K562 (cell line): ENCODE measurements at regions not wholly inside any gene's neighbourhood (a gene's known extent, or its start where the extent isn't known, plus 50 kb on each side); places are given as distances from the start of the nearest gene placed in this dataset.
"Not testable (repeated sequence)": the region's sequence is repeated elsewhere in the genome, so short reads cannot be mapped to it uniquely, and the experiment has no call there.

ENCODE experiments used
- ATAC-seq: fragments of 200-7000 bp; cut with Tn5 transposase; 3 replicates; pipeline ENCODE4 v1.9.1; 2020; ENCODE audit warnings: moderate library complexity
- BruUV-seq: library from RNA; stranded (reverse); fragments of 400-500 nt; replicated peaks from 2 replicates; lab custom pipeline; 2021; lab: Mats Ljungman, UMichigan
- CTCF ChIA-PET: fragments of 300-600 bp; formaldehyde crosslinking; extraction: SDS; loops from one replicate; lab custom pipeline; 2021; ENCODE audit warnings: low intra/inter-chr PET ratio; lab: Yijun Ruan, JAX
- POLR2A ChIA-PET: fragments of 300-600, 350-650 bp; sonication (Branson Sonifier 250); formaldehyde crosslinking; extraction: SDS; loops from one replicate; lab custom pipeline; 2021; ENCODE audit warnings: antibody characterized with exemption, inconsistent platforms; lab: Yijun Ruan, JAX
- DNase-seq, 4 experiments: peaks; one replicate each; pipeline versions ENCODE4 v3.0.0 to v3.0.0-alpha.2; 2011 to 2018; ENCODE audit warnings: low spot score in 3 of 4, mixed read lengths in 3 of 4; ENCODE audit errors: extremely low read depth in 1 of 4
- FAIRE-seq: peaks from 2 replicates; lab custom pipeline; 2011; peaks lifted over from hg19 to GRCh38; lab: Jason Lieb, UNC
- H2AFZ ChIP-seq: 2 replicates; pipeline ENCODE4 v1.6.0; 2011; ENCODE audit warnings: low read depth, low read length, control low read depth, inconsistent platforms
- H3K27ac ChIP-seq: fragments of 200-600 bp; 3 replicates; pipeline ENCODE4 v1.8.0; 2011; ENCODE audit warnings: low read depth, mild to moderate bottlenecking, control low read depth, inconsistent platforms, low read length, moderate library complexity, mixed read lengths; ENCODE audit errors: extremely low read depth
- H3K27me3 ChIP-seq, 2 experiments: fragments of 300-600 bp in 1 of 2; 2 replicates in 1 of 2; 3 replicates in 1 of 2; pipeline versions ENCODE4 v1.6.0 to v1.8.0; 2011; ENCODE audit warnings: inconsistent platforms in 2 of 2, low read length in 2 of 2, mild to moderate bottlenecking in 1 of 2, mixed read lengths in 1 of 2, moderate library complexity in 1 of 2; ENCODE audit not compliant: control insufficient read depth in 2 of 2, insufficient read depth in 2 of 2
- H3K36me3 ChIP-seq: fragments of 300-600 bp; 3 replicates; pipeline ENCODE4 v1.8.0; 2011; ENCODE audit warnings: mild to moderate bottlenecking, low read length, inconsistent platforms; ENCODE audit not compliant: control insufficient read depth, insufficient read depth
- H3K4me1 ChIP-seq, 2 experiments: fragments of 200-600 bp in 1 of 2; replicated peaks in 1 of 2; 2 replicates in 1 of 2; 3 replicates in 1 of 2; pipeline versions ENCODE4 v1.5.1 to v1.8.0; 2011; ENCODE audit warnings: inconsistent platforms in 2 of 2, low read length in 2 of 2, mild to moderate bottlenecking in 1 of 2, mixed read lengths in 1 of 2, moderate library complexity in 1 of 2; ENCODE audit not compliant: control insufficient read depth in 2 of 2, insufficient read depth in 2 of 2
- H3K4me2 ChIP-seq: 2 replicates; pipeline ENCODE4 v1.6.1; 2011; ENCODE audit warnings: low read length, control low read depth, inconsistent platforms, mixed read lengths; ENCODE audit not compliant: insufficient read depth
- H3K4me3 ChIP-seq: fragments of 200-600 bp; sonication (generic), shearing (Covaris generic); 2 replicates; pipeline ENCODE4 v1.5.1; 2016; ENCODE audit warnings: control low read depth, inconsistent platforms
- H3K79me2 ChIP-seq: fragments of 200-600 bp; 3 replicates; pipeline ENCODE4 v1.8.0; 2011; ENCODE audit warnings: low read length, inconsistent platforms; ENCODE audit not compliant: control insufficient read depth, insufficient read depth
- H3K9ac ChIP-seq, 2 experiments: 2 replicates each; pipeline versions ENCODE4 v1.6.0 to v1.6.1; 2011; ENCODE audit warnings: low read depth in 2 of 2, low read length in 2 of 2, control low read depth in 1 of 2, inconsistent platforms in 1 of 2, mild to moderate bottlenecking in 1 of 2, mixed read lengths in 1 of 2; ENCODE audit not compliant: insufficient read depth in 1 of 2
- H3K9me1 ChIP-seq: one replicate; pipeline ENCODE4 v1.6.0; 2011; ENCODE audit warnings: inconsistent platforms, mild to moderate bottlenecking, low read length, moderate library complexity; ENCODE audit not compliant: control insufficient read depth, insufficient read depth
- H3K9me3 ChIP-seq: replicated peaks from 2 replicates; pipeline ENCODE4 v1.5.1; 2011; ENCODE audit warnings: low read depth, low read length, inconsistent platforms; ENCODE audit not compliant: control insufficient read depth, insufficient read depth
- H4K20me1 ChIP-seq: replicated peaks from 2 replicates; pipeline ENCODE4 v1.6.1; 2011; ENCODE audit warnings: low read length, inconsistent platforms, mixed read lengths; ENCODE audit not compliant: control insufficient read depth, insufficient read depth
- C11orf30 ChIP-seq: fragments of 450-650 bp; IDR thresholded peaks from 2 replicates; pipeline ENCODE4 v1.6.1; 2016; ENCODE audit warnings: low read depth, mild to moderate bottlenecking
- FOXJ2 ChIP-seq: fragments of 200-800 bp; sonication (Bioruptor generic); IDR thresholded peaks from 2 replicates; pipeline ENCODE4 v1.6.1; 2016; ENCODE audit warnings: missing genetic modification characterization, missing compliant biosample characterization
- FOXK2 ChIP-seq, 2 experiments: fragments of 450-650 bp; IDR thresholded peaks in 1 of 2; conservative IDR thresholded peaks in 1 of 2; 2 replicates each; pipeline ENCODE4 v1.6.1; 2016; ENCODE audit warnings: low read depth in 2 of 2, mild to moderate bottlenecking in 1 of 2
- GABPA ChIP-seq: fragments of 200-800 bp; sonication (Bioruptor generic); conservative IDR thresholded peaks from 2 replicates; pipeline ENCODE4 v1.6.1; 2016; ENCODE audit warnings: low read depth, missing genetic modification characterization, missing compliant biosample characterization
- MAFF ChIP-seq: IDR thresholded peaks from 2 replicates; pipeline ENCODE4 v1.6.1; 2012; ENCODE audit warnings: low read length, improper control_type of control experiment
- MAFG ChIP-seq: fragments of 450-650 bp; conservative IDR thresholded peaks from 2 replicates; pipeline ENCODE4 v1.6.1; 2016; ENCODE audit warnings: missing genetic modification characterization, missing compliant biosample characterization
- MAFK ChIP-seq: IDR thresholded peaks from 2 replicates; pipeline ENCODE4 v1.6.1; 2011; ENCODE audit warnings: low read length, improper control_type of control experiment
- RFX1 ChIP-seq: fragments of 450-650 bp; IDR thresholded peaks from 2 replicates; pipeline ENCODE4 v1.6.1; 2016; ENCODE audit warnings: mild to moderate bottlenecking, moderate library complexity
- ZNF316 ChIP-seq: fragments of 450-650 bp; IDR thresholded peaks from 2 replicates; pipeline ENCODE4 v1.6.1; 2016
- WGBS: fragments of 100-300 bp; shearing (Covaris generic); methylation state at CpG from one replicate; pipeline ENCODE4 v1.1.6; 2016; ENCODE audit warnings: low coverage, mixed read lengths; ENCODE audit not compliant: insufficient coverage; ENCODE audit errors: missing lambda C conversion rate; 5-methylcytosine and 5-hydroxymethylcytosine counted together
- in situ Hi-C: fragments of 300-500 bp; cut with MboI; formaldehyde crosslinking; loops from 4 replicates; pipeline ENCODE4 v1.15.0; 2018; ENCODE audit warnings: inconsistent platforms, mixed read lengths
- intact Hi-C: fragments of 100-400 bp; cut with micrococcal nuclease; formaldehyde crosslinking; loops from 2 replicates; pipeline ENCODE4 v1.14.2; 2022
- TF ChIP-seq, protein P1 (sequence below), 3 experiments: IDR thresholded peaks in 2 of 3; conservative IDR thresholded peaks in 1 of 3; 2 replicates each; pipeline ENCODE4 v1.5.1; 2011 to 2012; ENCODE audit warnings: low read length in 3 of 3, mild to moderate bottlenecking in 3 of 3, control low read depth in 2 of 3, improper control_type of control experiment in 1 of 3, inconsistent platforms in 1 of 3, low read depth in 1 of 3, mixed read lengths in 1 of 3, moderate library complexity in 1 of 3; ENCODE audit not compliant: insufficient read depth in 2 of 3

DNA sequence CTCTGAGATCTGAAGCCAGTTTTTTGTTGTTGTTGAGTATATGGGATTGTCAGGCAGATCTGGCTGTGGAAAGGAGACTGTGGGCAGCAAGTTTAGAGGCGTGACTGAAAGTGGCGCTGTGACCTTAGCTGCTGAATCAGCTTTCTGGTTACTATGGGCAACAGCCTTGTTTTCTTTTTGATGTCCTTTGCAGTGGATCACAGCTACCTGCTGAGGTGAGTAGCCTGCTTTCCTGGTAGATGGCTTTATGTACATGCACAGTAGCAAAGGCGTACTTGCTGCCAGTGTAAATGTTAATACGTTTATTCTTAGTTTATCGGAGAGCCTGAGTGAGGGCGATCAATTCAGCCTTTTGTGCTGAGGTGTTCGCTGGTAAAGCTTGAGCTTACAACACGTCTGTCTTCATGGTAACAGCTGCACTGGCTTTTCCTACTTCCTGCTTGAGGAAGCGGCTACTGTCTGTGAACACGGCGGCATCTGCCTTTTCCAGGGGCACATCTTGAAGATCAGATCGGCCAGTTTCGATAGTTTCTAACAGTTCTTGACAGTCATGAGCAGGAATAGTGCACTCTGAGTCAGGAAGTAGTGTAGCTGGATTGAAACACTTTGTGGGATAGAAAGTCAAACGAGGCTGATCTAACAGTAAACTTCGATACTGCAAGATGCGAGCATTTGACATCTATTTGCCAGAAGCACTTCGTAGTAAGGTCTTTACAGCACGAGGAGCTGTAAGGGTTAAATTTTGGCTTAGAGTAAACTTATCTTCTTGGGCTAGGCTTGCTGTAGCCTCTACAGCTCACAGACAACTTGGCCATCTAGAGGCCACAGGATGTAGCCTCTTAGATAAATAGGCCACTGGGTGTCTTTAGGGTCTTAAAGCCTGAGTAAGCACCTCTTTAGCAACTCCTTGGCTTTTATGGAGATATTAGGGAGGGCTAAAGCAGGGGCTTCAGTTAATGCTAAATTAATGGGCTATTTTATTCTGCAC lies 161.1 kb upstream of the FRG2C start:
- intact Hi-C loops, BruUV-seq, H3K27me3 ChIP-seq, H3K9me1 ChIP-seq, H3K9me3 ChIP-seq, H3K36me3 ChIP-seq, H4K20me1 ChIP-seq, H3K79me2 ChIP-seq, H3K4me1 ChIP-seq, in situ Hi-C loops, FAIRE-seq, POLR2A ChIA-PET, H3K4me3 ChIP-seq: not testable (repeated sequence)
- DNase-seq (peak; percentile 8 to 59 (median 22)), ATAC-seq (peak; percentile 38; the same call in 1 of the 3 replicates)
- CTCF ChIA-PET: interaction anchor here (0.6 kb wide), 1 partner anchor 89 kb away, joined by 3 read pairs; no protein-coding TSS in a partner anchor
- peak overlapping the region in 1 of 2 experiments; percentile 17; a peak in 1 of 4 replicates for H3K9ac ChIP-seq
- peak overlapping the region; percentile 61; the same call in 1 of the 3 replicates for H3K27ac ChIP-seq
- peak; percentile 91 for TF ChIP-seq ZNF316
- TF ChIP-seq MAFG (tag): peak; percentile 71
- peak; percentile 24; the same call in 1 of the 2 replicates for TF ChIP-seq GABPA (tag)
- peak; percentile 56; the same call in 1 of the 2 replicates for TF ChIP-seq FOXJ2
- peak; percentile 86 for TF ChIP-seq C11orf30
- TF ChIP-seq RFX1: peak; percentile 90
- TF ChIP-seq, protein P1, sequence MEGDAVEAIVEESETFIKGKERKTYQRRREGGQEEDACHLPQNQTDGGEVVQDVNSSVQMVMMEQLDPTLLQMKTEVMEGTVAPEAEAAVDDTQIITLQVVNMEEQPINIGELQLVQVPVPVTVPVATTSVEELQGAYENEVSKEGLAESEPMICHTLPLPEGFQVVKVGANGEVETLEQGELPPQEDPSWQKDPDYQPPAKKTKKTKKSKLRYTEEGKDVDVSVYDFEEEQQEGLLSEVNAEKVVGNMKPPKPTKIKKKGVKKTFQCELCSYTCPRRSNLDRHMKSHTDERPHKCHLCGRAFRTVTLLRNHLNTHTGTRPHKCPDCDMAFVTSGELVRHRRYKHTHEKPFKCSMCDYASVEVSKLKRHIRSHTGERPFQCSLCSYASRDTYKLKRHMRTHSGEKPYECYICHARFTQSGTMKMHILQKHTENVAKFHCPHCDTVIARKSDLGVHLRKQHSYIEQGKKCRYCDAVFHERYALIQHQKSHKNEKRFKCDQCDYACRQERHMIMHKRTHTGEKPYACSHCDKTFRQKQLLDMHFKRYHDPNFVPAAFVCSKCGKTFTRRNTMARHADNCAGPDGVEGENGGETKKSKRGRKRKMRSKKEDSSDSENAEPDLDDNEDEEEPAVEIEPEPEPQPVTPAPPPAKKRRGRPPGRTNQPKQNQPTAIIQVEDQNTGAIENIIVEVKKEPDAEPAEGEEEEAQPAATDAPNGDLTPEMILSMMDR (IDR thresholded peaks at IDR 0.05 in 2 of 3, conservative IDR thresholded peaks at IDR 0.05 in 1 of 3; ENCODE audit: insufficient read depth in 2 of 3, low read depth in 1 of 3, low read length in 3 of 3): peak; percentile 20 to 48 (median 40); a peak in 4 of 6 replicates
- TF ChIP-seq MAFK: peak; percentile 70
- peak; percentile 71 for TF ChIP-seq MAFF
- peak; percentile 39 to 74; a peak in 2 of 4 replicates for TF ChIP-seq FOXK2 (conservative IDR thresholded peaks at IDR 0.05 in 1 of 2, IDR thresholded peaks at IDR 0.05 in 1 of 2; ENCODE audit: low read depth in 2 of 2)
- H2AFZ ChIP-seq: peak overlapping the region; percentile 83
- peak overlapping the region; percentile 64 for H3K4me2 ChIP-seq
- WGBS: 11% methylated on average over 15 of the region's 18 CpGs
